Esophagus muscularis mucosa (tissue), 4 donors: ENCODE measurements at regions not wholly inside any gene's neighbourhood (a gene's known extent, or its start where the extent isn't known, plus 50 kb on each side); places are given as distances from the start of the nearest gene placed in this dataset.
"Not testable (repeated sequence)": the region's sequence is repeated elsewhere in the genome, so short reads cannot be mapped to it uniquely, and the experiment has no call there.

Experiments used
- DNase-seq: peaks from one replicate; pipeline ENCODE4 v3.0.0-alpha.2; 2017; ENCODE audit errors: extremely low spot score
- H3K27ac ChIP-seq, 4 donors: fragments of 200-600 bp; sonication (generic); replicated peaks in 1 of 4; 1 replicate in 3 of 4; 2 replicates in 1 of 4; pipeline ENCODE4 v1.5.1; 2016 to 2019; ENCODE audit warnings: mild to moderate bottlenecking in 1 of 4
- H3K27me3 ChIP-seq, 4 donors: fragments of 200-600 bp; sonication (generic); one replicate each; pipeline versions ENCODE4 v1.5.1 to v1.6.0; 2016 to 2019
- H3K36me3 ChIP-seq, 4 donors: fragments of 200-600 bp; sonication (generic); one replicate each; pipeline ENCODE4 v1.5.1; 2016 to 2019
- H3K4me1 ChIP-seq, 4 donors: fragments of 200-600 bp; sonication (generic); one replicate each; pipeline ENCODE4 v1.5.1; 2016 to 2019
- H3K4me3 ChIP-seq, 4 donors: fragments of 200-600 bp; sonication (generic); 1 replicate in 2 of 4; 2 replicates in 2 of 4; pipeline ENCODE4 v1.5.1; 2016 to 2019; ENCODE audit warnings: mild to moderate bottlenecking in 4 of 4, moderate library complexity in 1 of 4
- H3K9me3 ChIP-seq, 4 donors: fragments of 200-600 bp; sonication (generic); 1 replicate in 3 of 4; 2 replicates in 1 of 4; pipeline ENCODE4 v1.5.1; 2016 to 2019
- CTCF ChIP-seq, 3 experiments: fragments of 200-600 bp in 2 of 3; fragments of 450-650 bp in 1 of 3; sonication (generic) in 2 of 3; IDR thresholded peaks; one replicate each; pipeline ENCODE4 v1.5.1; 2017 to 2019; ENCODE audit warnings: antibody characterized with exemption in 3 of 3, mild to moderate bottlenecking in 2 of 3, moderate library complexity in 1 of 3
- EP300 ChIP-seq: sonication (generic); formaldehyde crosslinking; IDR thresholded peaks from one replicate; pipeline ENCODE4 v1.6.1; 2017; ENCODE audit warnings: antibody characterized with exemption
- POLR2A ChIP-seq: fragments of 450-650 bp; IDR thresholded peaks from one replicate; pipeline ENCODE4 v1.6.1; 2017; ENCODE audit warnings: antibody characterized with exemption, moderate library complexity, mild to moderate bottlenecking, low read depth
- POLR2AphosphoS5 ChIP-seq, 2 donors: sonication (generic); formaldehyde crosslinking; IDR thresholded peaks; one replicate each; pipeline ENCODE4 v1.6.1; 2017; ENCODE audit warnings: antibody characterized with exemption in 2 of 2
- WGBS: methylation state at CpG from one replicate; pipeline ENCODE4 v1.1.5; 2018; 5-methylcytosine and 5-hydroxymethylcytosine counted together
- intact Hi-C: fragments of 100-400 bp; cut with DNase I; formaldehyde crosslinking; loops from one replicate; pipeline ENCODE4 v1.15.1; 2023

- Histone ChIP-seq H3K36me3 (no peaks in the 10 kb centered on the region), H3K9me3 (no peaks in the 10 kb centered on the region), H3K4me3 (no peak overlapping the region), H3K27me3 (no peaks in the 10 kb centered on the region), H3K4me1 (no peaks in the 10 kb centered on the region), H3K27ac (no peak overlapping the region)
- 67% methylated on average over 2 of the region's 2 CpGs for WGBS
- TF ChIP-seq EP300 = no peak
- no peak for TF ChIP-seq POLR2AphosphoS5 (IDR thresholded peaks at IDR 0.05)
- no peak for TF ChIP-seq POLR2A
- no peak for TF ChIP-seq CTCF (IDR thresholded peaks at IDR 0.05)
- intact Hi-C loops = no loop called here
- DNase-seq = no peak
These were observed 152.7 kb upstream of the FOXD4L5 start for GRCh38 chr9:65437724-65438123.

DNA sequence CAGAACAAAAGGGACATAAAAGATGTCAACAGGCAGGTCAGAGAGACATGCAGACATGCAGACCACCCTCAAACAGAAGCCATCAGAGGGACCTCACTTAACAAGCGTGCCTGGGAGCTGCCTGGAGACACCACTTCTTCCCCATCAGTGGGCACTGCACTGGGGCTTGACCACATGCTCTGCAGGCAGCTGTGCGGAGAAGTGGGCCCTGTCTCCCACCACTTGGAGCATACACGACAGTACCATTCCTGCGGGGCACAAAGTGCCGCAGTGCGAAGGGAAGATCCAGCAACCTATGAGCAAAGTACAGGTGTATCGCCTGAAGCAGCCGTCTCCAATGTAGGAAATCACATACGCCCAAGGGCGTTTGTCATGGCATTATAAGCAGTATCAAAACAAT lies 150.5 kb upstream of the FOXD4L5 start:
- Histone ChIP-seq H3K27me3 (no peaks in the 10 kb centered on the region), H3K4me3 (no peak overlapping the region), H3K36me3 (no peaks in the 10 kb centered on the region), H3K27ac (no peak overlapping the region), H3K9me3 (no peaks in the 10 kb centered on the region), H3K4me1 (no peaks in the 10 kb centered on the region)
- TF ChIP-seq POLR2AphosphoS5 (IDR thresholded peaks at IDR 0.05) (no peak), CTCF (IDR thresholded peaks at IDR 0.05) (no peak), POLR2A (no peak), EP300 (no peak)
- DNase-seq = no peak
- 76% methylated on average over 8 of the region's 10 CpGs for WGBS
- intact Hi-C loops = no loop called here

- H3K27me3 ChIP-seq = no peaks in the 10 kb centered on the region
- intact Hi-C loops = no loop called here
- no peaks in the 10 kb centered on the region for H3K9me3 ChIP-seq
- no peaks in the 10 kb centered on the region for H3K36me3 ChIP-seq
- TF ChIP-seq EP300 (no peak), POLR2AphosphoS5 (IDR thresholded peaks at IDR 0.05) (no peak), POLR2A (no peak), CTCF (IDR thresholded peaks at IDR 0.05) (no peak)
- WGBS = 91% methylated on average over 6 of the region's 6 CpGs
- no peak for DNase-seq
- no peaks in the 10 kb centered on the region for H3K4me1 ChIP-seq
- H3K27ac ChIP-seq = no peak overlapping the region
- H3K4me3 ChIP-seq = no peak overlapping the region
These were observed 147.8 kb upstream of the FOXD4L5 start for GRCh38 chr9:65432722-65433323.

- intact Hi-C loops = no loop called here
- H3K4me1 ChIP-seq = no peaks in the 10 kb centered on the region
- no peaks in the 10 kb centered on the region for H3K36me3 ChIP-seq
- no peaks in the 10 kb centered on the region for H3K27me3 ChIP-seq
- no peak for TF ChIP-seq POLR2AphosphoS5 (IDR thresholded peaks at IDR 0.05)
- no peak for TF ChIP-seq CTCF (IDR thresholded peaks at IDR 0.05)
- TF ChIP-seq POLR2A = no peak
- no peak for TF ChIP-seq EP300
- H3K27ac ChIP-seq = no peak overlapping the region
- WGBS = 83% methylated on average over 2 of the region's 2 CpGs
- no peak for DNase-seq
- H3K4me3 ChIP-seq = no peak overlapping the region
- H3K9me3 ChIP-seq = no peaks in the 10 kb centered on the region
These were observed 147.0 kb upstream of the FOXD4L5 start for GRCh38 chr9:65432051-65432450.

DNA sequence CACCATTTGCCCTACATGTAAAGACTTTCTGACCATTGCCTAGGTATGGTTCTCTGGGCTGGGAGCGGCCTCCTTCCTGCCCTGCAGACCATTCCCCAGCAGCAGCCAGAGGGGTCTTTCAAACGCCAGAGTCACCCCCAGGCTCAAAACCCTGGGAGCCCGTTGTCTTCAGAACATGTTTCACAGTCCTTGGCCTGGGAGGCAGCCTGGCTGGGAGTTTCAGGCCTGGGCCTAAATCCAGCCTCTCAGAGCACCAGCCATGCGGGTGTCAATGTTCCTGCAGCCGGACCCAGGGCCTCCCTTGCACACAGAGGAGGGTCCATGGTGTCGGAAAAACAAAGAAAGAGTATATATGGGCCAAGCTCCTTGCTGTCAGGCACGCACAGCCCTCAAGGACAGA lies 145.2 kb upstream of the FOXD4L5 start:
- Histone ChIP-seq H3K27ac (no peak overlapping the region), H3K36me3 (no peaks in the 10 kb centered on the region), H3K4me3 (no peak overlapping the region), H3K9me3 (no peaks in the 10 kb centered on the region), H3K4me1 (no peaks in the 10 kb centered on the region), H3K27me3 (no peaks in the 10 kb centered on the region)
- TF ChIP-seq POLR2A = no peak
- TF ChIP-seq CTCF (IDR thresholded peaks at IDR 0.05) = no peak
- no peak for TF ChIP-seq EP300
- no peak for TF ChIP-seq POLR2AphosphoS5 (IDR thresholded peaks at IDR 0.05)
- intact Hi-C loops = no loop called here
- 74% methylated on average over 6 of the region's 7 CpGs for WGBS
- DNase-seq = no peak

DNA sequence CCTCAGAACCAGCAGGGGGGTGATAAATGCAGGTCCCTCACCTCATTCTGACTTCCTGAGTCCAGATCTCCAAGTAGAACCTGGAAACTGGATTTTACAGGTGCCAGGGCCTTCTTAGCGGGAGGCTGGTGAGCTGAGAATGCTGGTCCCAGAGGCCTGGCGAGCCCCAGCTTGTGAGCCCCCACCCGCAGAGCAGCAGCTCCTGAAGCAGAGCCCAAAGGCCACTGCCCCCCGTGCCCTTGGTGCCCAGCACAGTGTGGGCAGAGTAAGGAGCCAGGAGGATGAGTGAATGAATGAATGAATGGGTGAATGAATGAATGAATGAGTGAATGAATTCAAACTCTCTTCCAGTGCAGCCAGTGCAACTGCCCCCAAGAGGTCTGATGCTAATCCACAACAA lies 142.4 kb upstream of the FOXD4L5 start:
- H3K4me1 ChIP-seq, H3K4me3 ChIP-seq, H3K27me3 ChIP-seq, intact Hi-C loops, H3K27ac ChIP-seq, H3K9me3 ChIP-seq, H3K36me3 ChIP-seq, DNase-seq: not testable (repeated sequence)
- 77% methylated on average over 4 of the region's 4 CpGs for WGBS

- 57% methylated on average over 3 of the region's 10 CpGs for WGBS
- H3K4me3 ChIP-seq, H3K4me1 ChIP-seq, H3K36me3 ChIP-seq, DNase-seq, intact Hi-C loops, H3K9me3 ChIP-seq, H3K27ac ChIP-seq, H3K27me3 ChIP-seq: not testable (repeated sequence)
These were observed 141.8 kb upstream of the FOXD4L5 start for GRCh38 chr9:65426813-65427212.
